GM10248 (cell line): ENCODE measurements at regions not wholly inside any gene's neighbourhood (a gene's known extent, or its start where the extent isn't known, plus 50 kb on each side); places are given as distances from the start of the nearest gene placed in this dataset.

Experiments used
- CTCF ChIA-PET: fragments of 300-600 bp; sonication (Branson Sonifier 250); formaldehyde crosslinking; extraction: SDS; loops from one replicate; lab custom pipeline; 2021; ENCODE audit warnings: antibody characterized with exemption; lab: Yijun Ruan, JAX
- POLR2A ChIA-PET: fragments of 350-650 bp; sonication (Branson Sonifier 250); formaldehyde crosslinking; extraction: SDS; loops from one replicate; lab custom pipeline; 2020; ENCODE audit warnings: antibody characterized with exemption; lab: Yijun Ruan, JAX
- DNase-seq: peaks from one replicate; pipeline ENCODE4 v3.0.0; 2012; ENCODE audit errors: extremely low spot score
- CTCF ChIP-seq: IDR thresholded peaks from 2 replicates; pipeline ENCODE4 v1.5.1; 2012; ENCODE audit warnings: mild to moderate bottlenecking, low read depth; ENCODE audit errors: extremely low read depth, missing control alignments, control extremely low read depth

GRCh38 chr1:79695138-79695537 lies 688.6 kb upstream of the ADGRL4 start:
- CTCF ChIA-PET: no interaction called here
- peak; percentile 22 for DNase-seq
- POLR2A ChIA-PET: no interaction called here
- no peak for TF ChIP-seq CTCF

GRCh38 chr1:79694241-79694640 lies 687.7 kb upstream of the ADGRL4 start:
- ChIA-PET POLR2A (no interaction called here), CTCF (no interaction called here)
- TF ChIP-seq CTCF: no peak
- DNase-seq: no peak

- CTCF ChIA-PET: no interaction called here
- no peak for DNase-seq
- POLR2A ChIA-PET: no interaction called here
- no peak for TF ChIP-seq CTCF
Observed at GRCh38 chr1:79693441-79694114, 687.0 kb upstream of the ADGRL4 start.

GRCh38 chr1:79692519-79692918 lies 686.0 kb upstream of the ADGRL4 start:
- TF ChIP-seq CTCF: no peak
- ChIA-PET CTCF (no interaction called here), POLR2A (no interaction called here)
- DNase-seq: no peak

- ChIA-PET POLR2A (no interaction called here), CTCF (no interaction called here)
- DNase-seq: no peak
- TF ChIP-seq CTCF: no peak
Observed at GRCh38 chr1:79688932-79689331, 682.4 kb upstream of the ADGRL4 start.

GRCh38 chr1:79683420-79683819 lies 676.9 kb upstream of the ADGRL4 start:
- ChIA-PET POLR2A (no interaction called here), CTCF (no interaction called here)
- DNase-seq: no peak
- no peak for TF ChIP-seq CTCF

- POLR2A ChIA-PET: no interaction called here
- no peak for DNase-seq
- no peak for TF ChIP-seq CTCF
- CTCF ChIA-PET: no interaction called here
Observed at GRCh38 chr1:79682478-79682877, 675.9 kb upstream of the ADGRL4 start.
